H1 (cell line): ENCODE measurements at regions not wholly inside any gene's neighbourhood (a gene's known extent, or its start where the extent isn't known, plus 50 kb on each side); places are given as distances from the start of the nearest gene placed in this dataset.

Experiments
- CTCF ChIA-PET: fragments of 300-600 bp; sonication (Branson Sonifier 250); formaldehyde crosslinking; loops from one replicate; lab custom pipeline; 2021; ENCODE audit not compliant: partially characterized antibody; lab: Charles Lee
- POLR2A ChIA-PET: fragments of 300-600 bp; sonication (Branson Sonifier 250); formaldehyde crosslinking; loops from one replicate; lab custom pipeline; 2021; ENCODE audit warnings: inconsistent platforms; ENCODE audit not compliant: partially characterized antibody; lab: Charles Lee
- DNase-seq, 2 experiments: peaks; one replicate each; pipeline versions ENCODE4 v3.0.0 to v3.0.0-alpha.2; 2010 to 2022; ENCODE audit warnings: low spot score in 2 of 2, low read depth in 1 of 2, mixed read lengths in 1 of 2
- FAIRE-seq: peaks from 2 replicates; lab custom pipeline; 2011; peaks lifted over from hg19 to GRCh38; lab: Jason Lieb, UNC
- H2AFZ ChIP-seq: 2 replicates; pipeline ENCODE4 v1.8.1; 2012; ENCODE audit warnings: low read length, inconsistent platforms
- H2AK5ac ChIP-seq: 2 replicates; pipeline ENCODE4 v1.6.1; 2013; ENCODE audit warnings: low read depth, low read length
- H2BK120ac ChIP-seq: replicated peaks from 2 replicates; pipeline ENCODE3; 2013; ENCODE audit warnings: low read depth, low read length, inconsistent platforms
- H2BK12ac ChIP-seq: 2 replicates; pipeline ENCODE4 v1.6.1; 2013; ENCODE audit warnings: low read depth, low read length
- H2BK15ac ChIP-seq: 2 replicates; pipeline ENCODE4 v1.6.1; 2013; ENCODE audit warnings: low read length
- H2BK20ac ChIP-seq: 2 replicates; pipeline ENCODE4 v1.6.1; 2013; ENCODE audit warnings: low read length
- H2BK5ac ChIP-seq: 2 replicates; pipeline ENCODE4 v1.6.1; 2013; ENCODE audit warnings: low read depth, low read length
- H3K14ac ChIP-seq: 2 replicates; pipeline ENCODE4 v1.6.1; 2013; ENCODE audit warnings: inconsistent platforms; ENCODE audit not compliant: insufficient read length
- H3K18ac ChIP-seq: 2 replicates; pipeline ENCODE4 v1.6.1; 2013; ENCODE audit warnings: low read length; ENCODE audit errors: extremely low read depth
- H3K23ac ChIP-seq: 2 replicates; pipeline ENCODE4 v1.6.1; 2013; ENCODE audit warnings: inconsistent platforms; ENCODE audit not compliant: insufficient read length
- H3K23me2 ChIP-seq: 2 replicates; pipeline ENCODE4 v1.6.1; 2013; ENCODE audit warnings: low read depth, low read length
- H3K27ac ChIP-seq: 2 replicates; pipeline ENCODE4 v1.6.1; 2011; ENCODE audit warnings: low read depth, low read length, inconsistent platforms
- H3K27me3 ChIP-seq, 4 experiments: replicated peaks in 1 of 4; 1 replicate in 1 of 4; 2 replicates in 3 of 4; pipeline versions ENCODE4 v1.6.1 to v1.8.1; 2011 to 2013; ENCODE audit warnings: low read length in 3 of 4, mild to moderate bottlenecking in 3 of 4, inconsistent platforms in 2 of 4, mixed read lengths in 2 of 4, moderate library complexity in 1 of 4; ENCODE audit not compliant: control insufficient read depth in 3 of 4, insufficient read depth in 3 of 4; ENCODE audit errors: extremely low read depth in 1 of 4
- H3K36me3 ChIP-seq, 4 experiments: 2 replicates each; pipeline versions ENCODE4 v1.6.1 to v1.8.1; 2011 to 2013; ENCODE audit warnings: mild to moderate bottlenecking in 4 of 4, low read length in 3 of 4, moderate library complexity in 2 of 4, control low read depth in 1 of 4, inconsistent platforms in 1 of 4; ENCODE audit not compliant: insufficient read depth in 4 of 4, control insufficient read depth in 2 of 4
- H3K4ac ChIP-seq: replicated peaks from 2 replicates; pipeline ENCODE3; 2013; ENCODE audit warnings: low read length, low read depth, mixed read lengths, inconsistent platforms; ENCODE audit not compliant: insufficient read length
- H3K4me1 ChIP-seq, 4 experiments: replicated peaks in 1 of 4; 1 replicate in 1 of 4; 2 replicates in 3 of 4; pipeline versions ENCODE4 v1.6.1 to v1.8.1; 2011 to 2013; ENCODE audit warnings: low read length in 3 of 4, inconsistent platforms in 2 of 4, mixed read lengths in 1 of 4; ENCODE audit not compliant: insufficient read depth in 4 of 4, control insufficient read depth in 3 of 4
- H3K4me2 ChIP-seq, 2 experiments: 2 replicates each; pipeline versions ENCODE4 v1.6.1 to v1.8.1; 2011 to 2013; ENCODE audit warnings: low read depth in 2 of 2, low read length in 2 of 2, control low read depth in 1 of 2, inconsistent platforms in 1 of 2, mild to moderate bottlenecking in 1 of 2; ENCODE audit not compliant: insufficient read depth in 1 of 2
- H3K4me3 ChIP-seq, 4 experiments: fragments of 200-600, 300-600 bp in 1 of 4; sonication (generic), shearing (Covaris generic), sonication (Bioruptor Twin) in 1 of 4; 2 replicates each; pipeline versions ENCODE4 v1.5.1 to v1.8.1; 2011 to 2016; ENCODE audit warnings: low read length in 4 of 4, low read depth in 3 of 4, control low read depth in 2 of 4, inconsistent platforms in 2 of 4, mild to moderate bottlenecking in 2 of 4, mixed read lengths in 1 of 4, moderate library complexity in 1 of 4; ENCODE audit not compliant: insufficient read depth in 2 of 4; ENCODE audit errors: extremely low read depth in 1 of 4
- H3K56ac ChIP-seq: replicated peaks from 2 replicates; pipeline ENCODE3; 2013; ENCODE audit warnings: low read depth, mild to moderate bottlenecking, mixed read lengths, low read length, inconsistent platforms; ENCODE audit not compliant: insufficient read length
- H3K79me1 ChIP-seq: 2 replicates; pipeline ENCODE4 v1.6.1; 2013; ENCODE audit warnings: low read depth, low read length, control low read depth
- H3K79me2 ChIP-seq, 2 experiments: 2 replicates each; pipeline versions ENCODE4 v1.6.1 to v1.8.1; 2012 to 2013; ENCODE audit warnings: low read length in 2 of 2, mild to moderate bottlenecking in 2 of 2, inconsistent platforms in 1 of 2; ENCODE audit not compliant: insufficient read depth in 2 of 2, control insufficient read depth in 1 of 2
- H3K9ac ChIP-seq, 4 experiments: replicated peaks in 1 of 4; 1 replicate in 1 of 4; 2 replicates in 3 of 4; pipeline versions ENCODE4 v1.6.1 to v1.8.1; 2011 to 2013; ENCODE audit warnings: low read depth in 3 of 4, low read length in 3 of 4, control low read depth in 2 of 4, mild to moderate bottlenecking in 2 of 4, moderate library complexity in 2 of 4, inconsistent platforms in 1 of 4; ENCODE audit errors: extremely low read depth in 1 of 4
- H3K9me3 ChIP-seq, 2 experiments: 2 replicates each; pipeline versions ENCODE4 v1.6.1 to v1.8.1; 2012 to 2013; ENCODE audit warnings: mild to moderate bottlenecking in 2 of 2, moderate library complexity in 2 of 2, control low read depth in 1 of 2, inconsistent platforms in 1 of 2, low read depth in 1 of 2, low read length in 1 of 2, mixed read lengths in 1 of 2; ENCODE audit not compliant: insufficient read depth in 2 of 2
- H4K20me1 ChIP-seq, 2 experiments: replicated peaks in 1 of 2; 2 replicates each; pipeline versions ENCODE3 to v1.8.1; 2011 to 2013; ENCODE audit warnings: inconsistent platforms in 2 of 2, low read length in 2 of 2, mild to moderate bottlenecking in 1 of 2; ENCODE audit not compliant: insufficient read depth in 2 of 2, control insufficient read depth in 1 of 2
- H4K5ac ChIP-seq: 2 replicates; pipeline ENCODE4 v1.6.1; 2013; ENCODE audit warnings: low read length, low read depth, mixed read lengths, inconsistent platforms; ENCODE audit not compliant: insufficient read length
- H4K8ac ChIP-seq: 2 replicates; pipeline ENCODE4 v1.8.0; 2013; ENCODE audit warnings: mild to moderate bottlenecking, moderate library complexity, low read length, inconsistent platforms; ENCODE audit not compliant: insufficient read depth; ENCODE audit errors: extremely low read depth
- H4K91ac ChIP-seq: replicated peaks from 2 replicates; pipeline ENCODE3; 2013; ENCODE audit warnings: low read length, mixed read lengths, inconsistent platforms; ENCODE audit not compliant: insufficient read length
- BACH1 ChIP-seq: IDR thresholded peaks from 2 replicates; pipeline ENCODE4 v1.6.1; 2012; ENCODE audit warnings: low read length, improper control_type of control experiment
- BCL11A ChIP-seq, 2 experiments: IDR thresholded peaks; one replicate each; pipeline ENCODE4 v1.6.1; 2011; ENCODE audit warnings: low read depth in 2 of 2, low read length in 2 of 2, mild to moderate bottlenecking in 2 of 2
- EGR1 ChIP-seq: IDR thresholded peaks from 2 replicates; pipeline ENCODE4 v1.6.1; 2011; ENCODE audit warnings: low read depth, low read length, borderline replicate concordance
- HDAC2 ChIP-seq, 2 experiments: fragments of 300-600 bp in 1 of 2; sonication (generic) in 1 of 2; IDR thresholded peaks; 2 replicates each; pipeline ENCODE4 v1.6.1; 2011 to 2012; ENCODE audit warnings: low read depth in 2 of 2, low read length in 2 of 2, mild to moderate bottlenecking in 2 of 2, moderate library complexity in 2 of 2, borderline replicate concordance in 1 of 2, inconsistent platforms in 1 of 2
- KDM4A ChIP-seq: IDR thresholded peaks from one replicate; pipeline ENCODE4 v1.7.1; 2012; ENCODE audit warnings: low read depth, mild to moderate bottlenecking, moderate library complexity, low read length, inconsistent platforms; ENCODE audit not compliant: severe bottlenecking
- MAFK ChIP-seq: IDR thresholded peaks from 2 replicates; pipeline ENCODE4 v1.6.1; 2012; ENCODE audit warnings: low read depth, mild to moderate bottlenecking, improper control_type of control experiment, low read length
- POLR2AphosphoS5 ChIP-seq: IDR thresholded peaks from 2 replicates; pipeline ENCODE4 v1.6.1; 2011; ENCODE audit warnings: low read depth, low read length
- RAD21 ChIP-seq, 2 experiments: IDR thresholded peaks in 1 of 2; conservative IDR thresholded peaks in 1 of 2; 2 replicates each; pipeline ENCODE4 v1.6.1; 2011; ENCODE audit warnings: low read depth in 2 of 2, low read length in 2 of 2, improper control_type of control experiment in 1 of 2, inconsistent platforms in 1 of 2, mild to moderate bottlenecking in 1 of 2, moderate library complexity in 1 of 2
- RBBP5 ChIP-seq: IDR thresholded peaks from 2 replicates; pipeline ENCODE4 v1.7.1; 2012; ENCODE audit warnings: low read depth, mild to moderate bottlenecking, inconsistent platforms, low read length, moderate library complexity, borderline replicate concordance
- RNF2 ChIP-seq: fragments of 200-900, 300-1000 bp; sonication (generic); IDR thresholded peaks from 2 replicates; pipeline ENCODE4 v1.7.1; 2016; ENCODE audit warnings: borderline replicate concordance, low read depth, mild to moderate bottlenecking, antibody characterized with exemption, low read length; ENCODE audit not compliant: poor library complexity, severe bottlenecking; ENCODE audit errors: missing control alignments
- SAP30 ChIP-seq: fragments of 300-600 bp; sonication (generic); IDR thresholded peaks from 2 replicates; pipeline ENCODE4 v1.7.1; 2012; ENCODE audit warnings: low read length, moderate library complexity, mild to moderate bottlenecking, inconsistent platforms; ENCODE audit not compliant: insufficient read depth, insufficient replicate concordance
- SIN3A ChIP-seq, 2 experiments: IDR thresholded peaks in 1 of 2; conservative IDR thresholded peaks in 1 of 2; 2 replicates each; pipeline ENCODE4 v1.6.1; 2011 to 2012; ENCODE audit warnings: low read length in 2 of 2, improper control_type of control experiment in 1 of 2, low read depth in 1 of 2, mild to moderate bottlenecking in 1 of 2
- SIX5 ChIP-seq: IDR thresholded peaks from 2 replicates; pipeline ENCODE4 v1.6.1; 2011; ENCODE audit warnings: mild to moderate bottlenecking, low read depth, low read length
- SUZ12 ChIP-seq: fragments of 200-600 bp; sonication (generic); IDR thresholded peaks from 2 replicates; pipeline ENCODE4 v1.6.1; 2012; ENCODE audit warnings: mild to moderate bottlenecking, inconsistent platforms, low read length, moderate library complexity, mixed read lengths
- WGBS, 2 experiments: shearing (Covaris generic) in 1 of 2; methylation state at CpG; one replicate each; pipeline versions ENCODE4 v1.1.6 to v1.1.7; 2013 to 2015; ENCODE audit warnings: low lambda C conversion rate in 2 of 2, mixed read lengths in 2 of 2, inconsistent platforms in 1 of 2, low coverage in 1 of 2, missing lambda C conversion rate in 1 of 2; ENCODE audit not compliant: insufficient replicate concordance in 2 of 2, insufficient coverage in 1 of 2, insufficient read length in 1 of 2; ENCODE audit errors: extremely low coverage in 1 of 2, missing lambda C conversion rate in 1 of 2; 5-methylcytosine and 5-hydroxymethylcytosine counted together

DNA sequence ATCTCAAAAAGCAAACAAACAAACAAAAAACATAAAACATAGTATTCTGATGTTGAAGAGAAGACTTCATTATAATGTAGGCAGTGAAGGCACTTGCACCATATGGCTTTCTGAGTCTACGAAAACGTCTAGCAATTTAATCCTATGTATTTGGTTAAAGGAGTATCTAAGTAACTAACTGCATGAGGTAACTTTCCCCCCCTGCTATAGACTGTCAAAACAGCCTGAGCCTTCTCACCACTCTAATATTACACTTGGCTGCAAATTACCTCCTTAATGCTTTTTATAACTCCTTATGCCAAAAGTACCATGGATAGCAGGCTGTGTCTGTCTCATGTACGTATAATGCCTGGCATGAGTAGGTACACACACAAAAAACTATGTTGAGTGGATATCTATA lies 607.6 kb upstream of the FLRT2 start:
- Histone ChIP-seq H3K27me3 (no peaks in the 10 kb centered on the region), H4K8ac (no peak overlapping the region), H3K9me3 (no peaks in the 10 kb centered on the region), H3K27ac (no peak overlapping the region), H3K23me2 (no peaks in the 10 kb centered on the region), H3K79me1 (no peaks in the 10 kb centered on the region), H3K56ac (no peak overlapping the region), H2BK20ac (no peak overlapping the region), H4K5ac (no peak overlapping the region), H3K14ac (no peak overlapping the region), H3K4ac (no peak overlapping the region), H2BK12ac (no peak overlapping the region), H3K4me3 (no peak overlapping the region), H3K9ac (no peak overlapping the region), H3K18ac (no peak overlapping the region), H3K23ac (no peak overlapping the region), H3K4me1 (no peaks in the 10 kb centered on the region), H2AK5ac (no peak overlapping the region), H4K20me1 (no peaks in the 10 kb centered on the region), H3K79me2 (no peaks in the 10 kb centered on the region), H3K36me3 (no peaks in the 10 kb centered on the region), H2BK120ac (no peak overlapping the region), H2BK5ac (no peak overlapping the region), H3K4me2 (no peak overlapping the region), H4K91ac (no peak overlapping the region), H2AFZ (no peak overlapping the region), H2BK15ac (no peak overlapping the region)
- no peak for DNase-seq
- POLR2A ChIA-PET, result no interaction called here
- no peak for FAIRE-seq
- CTCF ChIA-PET, result no interaction called here
- WGBS, 2 experiments, result 99% methylated on average over 3 of the region's 3 CpGs; no CpG with 5 or more reads in 1 of the 2 experiments
- TF ChIP-seq POLR2AphosphoS5 (no peak), SAP30 (no peak), KDM4A (no peak), HDAC2 (IDR thresholded peaks at IDR 0.05; ENCODE audit: borderline replicate concordance in 1 of 2, low read depth in 2 of 2, low read length in 2 of 2) (no peak), RAD21 (IDR thresholded peaks at IDR 0.05 in 1 of 2, conservative IDR thresholded peaks at IDR 0.05 in 1 of 2; ENCODE audit: low read depth in 2 of 2, low read length in 2 of 2) (no peak), MAFK (no peak), EGR1 (no peak), SIN3A (conservative IDR thresholded peaks at IDR 0.05 in 1 of 2, IDR thresholded peaks at IDR 0.05 in 1 of 2; ENCODE audit: low read depth in 1 of 2, low read length in 2 of 2) (no peak), SIX5 (no peak), SUZ12 (no peak), RNF2 (no peak), BACH1 (no peak), BCL11A (IDR thresholded peaks at IDR 0.05; ENCODE audit: low read depth in 2 of 2, low read length in 2 of 2) (no peak), RBBP5 (no peak)
